ENCODE measurements at regions not wholly inside any gene's neighbourhood (a gene's known extent, or its start where the extent isn't known, plus 50 kb on each side); places are given as distances from the start of the nearest gene placed in this dataset.

GRCh38 chr7:24197852-24198251 is 86.1 kb upstream of the NPY start:
- no peak for TF ChIP-seq CTCF (IDR thresholded peaks at IDR 0.05)
- Histone ChIP-seq H3K36me3 (replicated peaks in 1 of 2; ENCODE audit: control insufficient read depth in 1 of 2, insufficient read depth in 2 of 2, low read length in 2 of 2) (no peaks in the 10 kb centered on the region), H3K4me1 (ENCODE audit: control insufficient read depth in 1 of 2, insufficient read depth in 2 of 2, low read length in 2 of 2) (no peaks in the 10 kb centered on the region), H4K20me1 (ENCODE audit: insufficient read depth, low read length) (no peaks in the 10 kb centered on the region), H3K79me2 (ENCODE audit: insufficient read depth, low read length) (no peaks in the 10 kb centered on the region), H3K27me3 (ENCODE audit: control insufficient read depth in 2 of 2, insufficient read depth in 2 of 2, low read length in 2 of 2) (no peaks in the 10 kb centered on the region), H3K9ac (ENCODE audit: insufficient read depth, low read length, poor library complexity, severe bottlenecking) (no peak overlapping the region), H3K4me3 (replicated peaks in 1 of 3; ENCODE audit: low read depth in 2 of 3, low read length in 3 of 3) (no peak overlapping the region), H3K27ac (ENCODE audit: low read depth in 1 of 2, low read length in 2 of 2) (no peak overlapping the region), H3K4me2 (replicated peaks; ENCODE audit: extremely low read depth, low read length, poor library complexity, severe bottlenecking) (no peak overlapping the region), H3K9me3 (replicated peaks in 1 of 2; ENCODE audit: control insufficient read depth in 1 of 2, insufficient read depth in 1 of 2, low read length in 2 of 2) (no peaks in the 10 kb centered on the region), H2AFZ (ENCODE audit: insufficient read depth, low read depth, low read length, poor library complexity, severe bottlenecking) (no peak overlapping the region)
- WGBS (ENCODE audit: insufficient coverage): no CpG with 5 or more reads among the region's 4 CpGs
- Mint-ChIP-seq H3K4me1 (no peaks in the 10 kb centered on the region), H3K27me3 (ENCODE audit: low read depth in 3 of 3) (no peaks in the 10 kb centered on the region), H3K36me3 (no peaks in the 10 kb centered on the region), H3K4me3 (no peak overlapping the region), H3K9me3 (peaks cover 0 to 9% (median 4%) of the 10 kb centered on the region in 7 donors), H3K27ac (no peak overlapping the region)
- intact Hi-C loops (cut with micrococcal nuclease): no loop called here
- DNase-seq: no peak

- no peak for TF ChIP-seq CTCF (IDR thresholded peaks at IDR 0.05)
- no peak overlapping the region for H3K4me2 ChIP-seq (replicated peaks; ENCODE audit: extremely low read depth, low read length, poor library complexity, severe bottlenecking)
- no peaks in the 10 kb centered on the region for H3K27me3 ChIP-seq (ENCODE audit: control insufficient read depth in 2 of 2, insufficient read depth in 2 of 2, low read length in 2 of 2)
- peaks cover 0 to 5% (median 1%) of the 10 kb centered on the region in 7 donors for H3K9me3 Mint-ChIP-seq
- no peaks in the 10 kb centered on the region for H3K4me1 Mint-ChIP-seq
- no peaks in the 10 kb centered on the region for H3K9me3 ChIP-seq (replicated peaks in 1 of 2; ENCODE audit: control insufficient read depth in 1 of 2, insufficient read depth in 1 of 2, low read length in 2 of 2)
- no peaks in the 10 kb centered on the region for H3K79me2 ChIP-seq (ENCODE audit: insufficient read depth, low read length)
- intact Hi-C loops (cut with micrococcal nuclease): no loop called here
- H3K27ac Mint-ChIP-seq: no peak overlapping the region
- H4K20me1 ChIP-seq (ENCODE audit: insufficient read depth, low read length): no peaks in the 10 kb centered on the region
- no peaks in the 10 kb centered on the region for H3K36me3 ChIP-seq (replicated peaks in 1 of 2; ENCODE audit: control insufficient read depth in 1 of 2, insufficient read depth in 2 of 2, low read length in 2 of 2)
- H3K27me3 Mint-ChIP-seq (ENCODE audit: low read depth in 3 of 3): no peaks in the 10 kb centered on the region
- no peak for DNase-seq
- no peaks in the 10 kb centered on the region for H3K4me1 ChIP-seq (ENCODE audit: control insufficient read depth in 1 of 2, insufficient read depth in 2 of 2, low read length in 2 of 2)
- H3K36me3 Mint-ChIP-seq: no peaks in the 10 kb centered on the region
- no peak overlapping the region for H3K27ac ChIP-seq (ENCODE audit: low read depth in 1 of 2, low read length in 2 of 2)
- H2AFZ ChIP-seq (ENCODE audit: insufficient read depth, low read depth, low read length, poor library complexity, severe bottlenecking): no peak overlapping the region
- no peak overlapping the region for H3K4me3 ChIP-seq (replicated peaks in 1 of 3; ENCODE audit: low read depth in 2 of 3, low read length in 3 of 3)
- no peak overlapping the region for H3K4me3 Mint-ChIP-seq
- no peak overlapping the region for H3K9ac ChIP-seq (ENCODE audit: insufficient read depth, low read length, poor library complexity, severe bottlenecking)
- no CpG with 5 or more reads among the region's 1 CpG for WGBS (ENCODE audit: insufficient coverage)
Measured at GRCh38 chr7:24199978-24200377, 84.0 kb upstream of the NPY start.
